NCI-H2227 treated with DMSO at 0.1 percent for 48 hours (cell line): ENCODE measurements at regions not wholly inside any gene's neighbourhood (a gene's known extent, or its start where the extent isn't known, plus 50 kb on each side); places are given as distances from the start of the nearest gene placed in this dataset.

ENCODE experiments used
- DNase-seq: peaks from one replicate; lab custom pipeline; 2025; lab: John Stamatoyannopoulos, UW

DNA sequence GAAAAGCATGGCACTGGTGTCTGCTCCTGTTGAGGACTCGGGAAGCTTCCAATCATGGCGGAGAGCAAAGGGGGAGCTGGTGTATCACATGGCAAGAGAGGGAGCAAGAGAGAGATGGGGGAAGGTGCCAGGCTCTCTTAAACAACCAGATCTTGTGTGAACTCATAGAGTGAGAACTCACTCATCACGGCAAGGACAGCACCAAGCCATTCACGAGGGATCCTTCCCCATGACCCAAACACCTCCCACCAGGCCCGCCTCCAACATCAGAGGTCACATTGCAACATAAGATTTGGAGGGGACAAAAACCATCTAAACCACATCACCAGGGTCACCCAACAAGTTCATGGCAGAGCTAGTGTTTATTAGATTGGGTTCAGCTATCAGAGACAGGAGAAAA is 218.7 kb upstream of the BCOR start:
- no peak for DNase-seq

DNA sequence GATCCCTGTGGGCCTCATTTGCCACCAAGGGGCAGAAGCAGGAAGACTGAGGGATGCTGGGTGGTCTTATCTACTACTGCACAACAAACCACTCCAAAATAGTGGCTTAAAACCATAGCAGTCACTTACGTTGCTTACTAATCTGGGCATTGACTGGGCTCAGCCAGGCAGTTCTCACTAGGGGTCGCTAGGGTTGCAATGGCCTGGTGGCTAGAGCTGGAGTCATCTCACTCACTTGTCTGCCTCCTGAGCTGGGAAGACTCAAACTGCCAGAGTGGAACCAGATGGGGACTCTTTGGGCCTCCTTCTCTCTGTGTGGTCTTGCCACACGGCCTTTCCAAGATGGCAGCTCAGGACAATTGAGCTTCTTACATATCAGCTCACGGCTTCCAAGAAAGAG is 216.3 kb upstream of the BCOR start:
- no peak for DNase-seq

DNA sequence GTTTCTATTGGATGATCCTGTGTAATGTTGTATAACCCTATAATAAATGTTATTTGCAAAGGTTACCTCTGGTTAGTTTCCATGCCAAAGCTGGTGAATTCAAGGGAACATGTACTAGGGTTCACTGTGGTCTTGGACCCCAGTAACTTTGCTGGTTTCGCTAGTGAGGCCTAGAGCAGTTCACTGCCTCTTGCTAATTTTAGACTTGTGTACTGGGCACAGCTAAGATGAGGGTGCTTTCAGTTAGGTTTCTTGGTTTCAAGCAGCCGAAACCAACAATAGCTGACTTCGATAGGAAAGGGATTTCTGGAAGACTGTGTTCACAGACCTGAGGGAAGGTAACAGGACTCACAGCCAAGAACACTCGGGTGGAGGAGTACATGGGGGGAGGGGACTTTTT is 215.5 kb upstream of the BCOR start:
- DNase-seq = no peak

DNA sequence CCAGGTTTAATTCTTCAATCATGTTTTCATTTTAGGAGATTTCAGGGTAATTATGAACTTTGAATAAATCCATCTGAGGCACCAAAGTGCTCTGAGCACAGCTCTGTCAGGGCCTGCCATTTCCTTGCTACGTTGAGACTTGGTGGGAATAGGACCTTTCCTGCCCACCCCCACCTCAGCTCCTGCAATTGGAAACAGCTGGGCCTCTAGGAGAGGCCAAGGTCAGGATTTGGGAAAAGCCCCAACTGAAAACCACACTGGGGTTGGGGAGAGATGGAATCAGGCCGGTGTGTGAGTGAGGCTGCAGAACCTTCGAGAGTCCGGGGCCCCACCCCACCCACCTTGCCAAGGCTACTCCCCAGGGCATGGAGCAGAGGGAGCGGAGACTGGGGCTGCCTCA is 212.7 kb upstream of the BCOR start:
- DNase-seq = no peak

DNA sequence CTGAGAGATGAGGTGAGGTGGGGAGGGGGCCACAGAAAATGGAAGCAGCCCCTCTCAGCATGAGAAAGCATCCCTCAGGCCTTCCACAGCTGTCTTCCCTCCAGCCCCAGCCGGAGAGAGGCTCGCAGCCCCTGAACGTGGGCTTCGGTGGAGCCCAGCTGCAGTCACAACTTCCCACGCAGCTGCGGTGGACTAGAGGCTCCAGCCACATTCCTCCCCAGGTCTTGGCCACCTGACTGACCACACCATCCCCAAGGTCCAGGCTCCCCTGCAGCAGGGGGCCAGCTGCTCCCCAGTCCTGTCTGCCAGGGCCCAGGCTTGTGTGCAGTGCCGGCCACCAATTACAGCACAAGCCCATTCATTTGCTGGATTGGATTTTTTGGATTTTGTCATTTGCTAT is 212.3 kb upstream of the BCOR start:
- no peak for DNase-seq

DNA sequence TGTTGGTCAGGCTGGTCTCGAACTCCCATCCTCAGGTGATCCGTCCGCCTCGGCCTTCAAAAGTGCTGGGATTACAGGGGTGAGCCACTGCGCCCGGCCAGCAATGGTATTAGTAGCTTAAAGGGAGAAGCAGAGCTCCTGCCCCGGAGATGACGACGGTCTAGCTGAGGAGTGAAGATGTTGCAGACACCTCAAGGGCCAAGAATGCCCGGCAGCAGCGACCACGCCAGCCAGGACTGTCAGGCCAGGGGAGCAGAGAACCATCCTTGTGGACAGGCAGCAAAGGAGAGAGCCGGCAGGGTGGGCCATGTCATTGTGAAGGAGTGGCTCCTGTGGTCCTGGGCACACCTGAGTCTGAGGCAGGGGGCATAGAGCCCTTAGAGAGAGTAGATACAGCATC is 210.1 kb upstream of the BCOR start:
- no peak for DNase-seq

DNA sequence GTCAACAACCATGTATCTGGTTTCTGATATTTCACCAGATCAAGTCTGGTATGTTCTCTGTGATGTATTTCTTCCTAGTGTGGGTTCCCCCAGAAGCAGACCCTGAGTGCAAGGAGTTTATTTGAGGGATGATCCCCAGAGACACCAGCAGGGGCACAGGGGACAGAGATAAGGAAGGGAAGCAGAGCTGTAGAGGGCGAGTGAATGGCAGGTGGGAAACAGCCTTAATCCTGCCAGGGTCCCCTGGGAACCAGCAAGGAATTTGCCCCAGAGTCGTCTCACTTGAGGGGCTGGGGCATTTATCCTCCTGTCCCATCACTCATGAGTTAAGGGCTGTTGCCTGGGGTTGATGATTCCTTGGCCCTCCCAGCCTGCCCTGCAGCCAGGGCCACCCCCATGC is 206.4 kb upstream of the BCOR start:
- no peak for DNase-seq

DNA sequence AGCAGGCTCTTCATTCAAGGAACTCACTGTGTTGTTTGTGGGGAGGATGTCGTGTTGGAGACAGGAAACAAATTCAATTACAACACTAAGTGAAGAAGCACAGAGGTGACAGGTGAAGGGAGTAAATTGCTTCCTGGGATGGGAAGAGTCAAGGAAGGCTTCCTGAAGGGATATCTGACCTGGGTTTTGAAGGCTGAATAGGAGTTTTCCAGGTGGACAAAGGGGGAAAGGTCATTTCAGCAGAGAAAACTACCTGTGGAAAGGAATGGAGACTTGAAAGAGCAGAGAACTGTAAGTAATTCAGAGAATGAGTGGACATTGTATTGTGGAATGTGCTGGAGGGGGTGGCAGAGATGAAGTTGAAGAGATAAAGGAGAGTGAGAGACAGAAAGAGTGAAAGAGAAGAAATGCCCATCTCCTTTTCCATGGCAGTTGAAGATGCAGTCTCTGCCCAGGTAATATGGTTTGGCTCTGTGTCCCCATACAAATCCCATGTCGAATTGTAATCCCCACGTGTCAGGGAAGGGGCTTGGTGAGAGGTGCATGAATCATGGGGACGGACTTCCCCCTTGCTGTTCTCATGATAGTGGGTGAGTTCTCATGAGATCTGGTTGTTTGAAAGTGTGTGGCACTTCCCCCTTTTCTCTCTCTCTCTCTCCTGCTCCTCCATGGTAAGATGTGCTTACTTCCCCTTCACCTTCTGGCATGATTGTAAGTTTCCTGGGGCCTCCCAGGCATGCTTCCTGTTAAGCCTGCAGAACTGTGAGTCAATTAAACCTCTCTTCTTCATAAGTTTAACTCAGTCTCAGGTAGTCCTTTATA is 205.7 kb upstream of the BCOR start:
- no peak for DNase-seq

DNA sequence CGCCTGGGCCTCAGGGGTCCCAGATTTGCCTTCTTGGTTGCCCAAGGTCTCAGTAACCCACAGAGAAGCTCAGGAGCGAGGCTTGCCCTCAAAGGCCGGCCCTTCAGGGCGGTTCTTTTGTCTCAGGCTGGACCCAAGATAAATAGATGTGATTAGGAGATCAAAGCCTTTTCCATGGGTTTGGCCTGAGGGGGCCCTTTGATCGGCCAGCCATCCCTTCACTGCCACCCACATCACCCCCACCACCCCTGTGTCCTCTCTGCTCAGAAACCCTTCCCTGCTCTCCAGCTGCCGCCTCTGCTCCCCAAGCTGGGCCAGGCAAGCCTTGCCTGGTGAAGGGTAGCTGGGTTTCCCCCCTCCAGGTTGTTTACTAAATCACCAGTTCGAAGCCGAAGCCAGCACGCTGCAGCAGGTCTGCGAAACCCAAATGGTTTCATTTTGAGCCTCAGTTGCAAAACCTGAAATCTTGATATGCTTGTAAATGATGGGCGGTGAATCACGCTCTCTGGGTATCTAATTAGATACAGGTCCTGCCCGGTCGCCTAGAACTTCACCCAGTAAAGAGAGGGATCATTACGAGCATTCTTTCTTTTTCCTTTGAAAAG is 202.6 kb upstream of the BCOR start:
- DNase-seq = no peak

DNA sequence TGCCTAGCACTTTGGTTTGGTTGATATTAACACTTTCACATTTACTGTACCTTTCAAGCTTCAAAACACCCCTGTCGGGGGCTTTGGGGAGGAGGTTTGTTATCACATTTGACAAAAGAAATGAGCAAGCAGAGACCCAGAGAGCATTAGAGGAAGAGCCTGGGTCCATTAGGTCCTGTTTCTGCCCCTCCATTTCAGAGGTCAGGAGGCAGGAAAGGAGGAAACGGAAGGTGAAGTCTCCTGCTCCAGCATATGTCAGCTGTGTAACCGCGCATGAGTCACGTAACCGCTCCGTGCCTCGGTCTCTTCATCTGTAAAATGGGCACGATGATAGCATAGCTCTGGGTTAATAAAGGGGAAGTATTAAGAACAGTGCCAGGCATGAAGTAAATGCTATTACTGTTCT is 201.9 kb upstream of the BCOR start:
- DNase-seq = no peak

DNA sequence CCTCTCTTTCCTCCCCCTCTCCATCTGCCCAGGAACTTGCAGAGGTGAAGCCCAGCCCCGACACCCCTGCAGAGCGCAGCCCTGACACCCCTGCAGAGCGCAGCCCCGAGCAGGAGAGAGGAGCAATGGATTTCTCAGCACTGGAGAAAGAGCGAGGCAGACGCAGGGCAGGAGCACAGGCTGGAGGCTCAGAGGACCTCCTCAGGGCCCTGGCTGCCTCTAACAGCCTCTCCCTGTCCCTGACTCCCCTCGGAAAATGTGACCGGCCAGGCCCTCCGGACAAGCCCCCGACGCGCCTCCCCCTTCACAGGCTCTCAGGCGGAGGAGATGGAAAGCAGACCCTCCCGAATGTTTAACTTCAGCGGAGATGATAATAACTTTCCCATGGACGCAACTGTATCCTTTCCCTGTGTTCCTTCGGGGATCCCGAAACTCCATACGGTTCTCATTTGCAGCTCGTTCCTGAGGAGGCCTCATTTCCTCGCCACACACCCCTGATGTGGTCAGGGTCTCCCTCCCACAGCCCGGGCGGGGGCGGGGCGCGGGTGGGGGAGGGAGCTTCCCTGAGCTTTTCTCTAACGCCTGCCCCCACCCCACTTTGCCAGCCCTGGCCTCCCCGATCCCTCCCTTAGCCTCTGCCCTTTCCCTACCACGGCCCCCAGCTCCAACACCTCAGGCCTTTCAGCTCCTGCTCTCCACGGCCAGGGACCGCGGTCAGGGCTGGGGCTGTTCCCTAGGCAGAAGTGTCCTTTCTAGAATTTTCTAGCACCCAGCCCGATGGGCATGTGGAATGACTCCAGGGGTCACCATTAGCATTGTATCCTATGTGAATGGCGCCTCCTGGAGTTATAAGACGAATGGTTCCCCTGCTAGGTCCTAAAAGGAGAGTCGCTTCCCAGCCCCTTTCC is 201.1 kb upstream of the BCOR start:
- no peak for DNase-seq

DNA sequence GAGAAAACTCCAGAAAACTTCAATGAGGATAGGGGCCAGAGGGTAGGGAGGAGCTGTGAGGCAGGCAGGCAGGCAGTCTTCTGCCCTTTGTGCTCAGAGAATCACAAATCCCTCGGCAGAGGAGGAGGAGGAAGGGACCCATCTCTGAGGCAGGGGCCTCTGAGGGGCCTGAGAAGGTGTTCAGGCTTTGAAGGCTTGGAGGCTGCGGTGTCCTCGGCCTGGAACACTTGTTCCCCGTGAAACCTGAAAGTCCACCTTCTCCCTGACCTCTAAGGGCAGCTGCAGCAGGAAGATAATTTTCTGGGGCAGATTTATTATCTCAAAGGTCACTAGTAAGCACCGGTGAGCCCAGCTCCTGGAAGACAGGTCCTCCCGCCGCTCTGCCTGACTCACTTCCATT is 200.3 kb upstream of the BCOR start:
- DNase-seq = no peak

DNA sequence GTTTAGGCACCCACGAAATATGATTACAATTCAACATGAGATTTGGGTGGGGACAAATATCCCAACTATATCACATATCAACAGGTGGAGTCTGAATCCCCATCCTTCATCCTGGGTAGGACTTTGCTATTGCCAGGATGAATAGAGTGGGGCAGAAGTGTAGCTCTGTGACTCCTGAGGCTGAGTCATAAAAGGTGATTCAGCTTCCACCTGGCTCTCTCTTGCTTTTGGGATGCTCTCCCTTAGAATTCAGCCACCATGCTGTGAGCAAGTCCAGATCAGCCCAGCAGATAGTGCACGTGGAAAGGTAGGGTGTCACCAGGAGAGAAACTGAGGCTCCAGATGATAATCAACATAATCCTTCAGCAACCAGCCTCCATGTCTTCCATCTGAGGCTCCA is 193.8 kb upstream of the BCOR start:
- DNase-seq = no peak

DNA sequence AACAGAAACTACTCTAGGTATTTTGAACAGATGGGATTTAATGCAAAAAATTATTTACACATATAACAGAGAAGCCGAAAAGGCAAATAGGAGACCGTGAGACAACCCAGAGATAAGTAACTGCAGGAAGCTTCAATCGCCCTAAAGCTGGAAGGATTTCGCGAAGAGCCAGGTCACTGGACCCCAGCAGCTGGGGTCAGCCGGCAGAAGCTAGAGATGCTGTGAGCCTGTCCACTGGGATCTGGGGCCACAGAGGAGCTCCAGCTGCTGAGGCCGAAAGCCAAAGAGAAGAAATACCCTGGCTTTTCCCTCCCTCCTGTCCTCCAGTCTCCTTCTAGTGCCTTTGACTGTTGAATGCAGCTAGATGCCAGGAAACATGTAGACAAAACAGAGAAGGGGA is 192.8 kb upstream of the BCOR start:
- DNase-seq = no peak

DNA sequence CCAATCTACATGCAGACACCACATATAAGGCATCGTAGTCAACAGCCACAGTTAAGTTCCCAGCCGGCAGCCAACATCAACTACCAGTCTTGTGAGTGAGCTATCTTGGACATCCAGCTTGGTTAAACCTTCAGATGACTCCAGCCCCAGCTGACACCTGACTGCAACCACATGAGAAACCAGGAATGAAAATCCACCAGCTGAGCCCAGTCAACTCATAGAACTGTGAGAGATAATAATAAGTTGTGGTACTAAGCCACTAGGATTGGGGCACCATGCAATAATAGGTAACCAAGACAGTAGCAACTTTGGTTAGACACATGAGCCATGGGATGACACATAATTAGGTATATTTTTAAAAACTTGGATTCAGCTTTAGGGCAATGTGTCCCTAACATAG is 188.1 kb upstream of the BCOR start:
- DNase-seq = no peak

DNA sequence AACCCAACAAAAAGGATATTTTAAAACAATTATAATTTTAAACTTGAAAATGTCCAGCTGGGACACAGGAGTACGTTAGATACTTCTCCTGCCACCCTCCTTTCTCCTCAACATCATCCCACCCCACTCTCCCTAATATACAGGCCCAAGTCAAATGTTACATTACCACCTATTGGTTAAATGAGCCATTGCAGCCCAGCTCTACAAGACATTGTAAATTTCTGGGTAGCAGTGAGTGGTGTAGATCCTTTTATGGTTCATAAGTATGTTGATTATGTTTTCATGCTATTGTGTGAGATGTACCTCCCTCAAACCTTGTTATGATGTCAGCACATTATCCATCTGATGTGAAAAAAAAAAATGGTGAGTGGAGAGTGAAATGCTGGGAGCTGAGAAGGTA is 187.1 kb upstream of the BCOR start:
- DNase-seq = no peak

DNA sequence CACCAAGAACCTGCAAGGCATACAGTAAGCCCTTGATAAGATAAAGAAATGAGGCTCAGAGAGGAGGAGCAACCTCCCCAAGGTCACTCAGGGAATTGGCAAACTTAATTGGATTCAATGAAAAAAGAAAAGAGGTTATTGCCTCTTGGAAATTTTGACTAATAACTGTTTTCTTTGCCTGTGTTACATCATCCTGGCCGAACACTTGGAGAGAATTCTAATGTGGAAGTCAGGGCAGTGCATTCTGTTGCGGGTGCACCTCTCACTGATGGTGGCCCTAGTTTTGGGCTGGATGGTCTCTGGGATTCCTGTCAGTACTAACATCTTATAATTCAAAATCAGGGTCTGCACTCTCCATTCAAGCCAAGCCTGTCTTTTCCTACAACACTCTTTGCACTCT is 186.2 kb upstream of the BCOR start:
- DNase-seq = no peak

DNA sequence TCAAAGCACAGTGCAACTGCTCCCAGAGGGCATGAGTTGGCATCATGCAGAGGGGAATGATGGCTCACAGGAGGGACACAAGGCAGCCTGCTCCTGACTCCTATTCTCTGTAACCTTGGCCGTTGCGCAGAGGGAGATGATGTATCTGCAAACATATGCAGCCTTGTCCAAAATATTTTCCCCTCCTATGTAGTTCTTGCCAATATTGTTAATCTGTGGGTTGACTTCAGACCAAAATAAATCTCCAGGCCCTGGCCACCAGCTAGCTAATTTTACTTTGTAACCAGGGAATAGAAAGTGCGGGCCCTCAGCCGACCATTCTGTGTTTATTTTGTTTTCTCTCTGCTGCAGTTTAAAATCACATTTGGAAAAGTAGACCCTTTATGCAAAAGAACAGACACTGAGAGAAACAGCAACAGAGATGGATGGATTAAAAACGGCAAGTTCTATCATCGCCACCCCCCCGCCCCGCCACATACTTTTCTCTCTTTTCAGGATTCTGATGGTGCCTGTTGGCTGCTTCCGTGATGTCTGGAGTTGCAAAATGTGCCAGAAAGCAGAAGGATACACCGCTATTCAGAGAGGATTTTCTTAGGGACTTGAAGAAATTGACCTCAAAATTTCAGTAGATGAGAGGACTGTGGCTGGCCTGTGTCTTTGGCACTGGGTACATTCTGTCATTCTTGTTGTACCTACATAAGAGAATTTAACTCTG is 185.3 kb upstream of the BCOR start:
- DNase-seq = no peak

DNA sequence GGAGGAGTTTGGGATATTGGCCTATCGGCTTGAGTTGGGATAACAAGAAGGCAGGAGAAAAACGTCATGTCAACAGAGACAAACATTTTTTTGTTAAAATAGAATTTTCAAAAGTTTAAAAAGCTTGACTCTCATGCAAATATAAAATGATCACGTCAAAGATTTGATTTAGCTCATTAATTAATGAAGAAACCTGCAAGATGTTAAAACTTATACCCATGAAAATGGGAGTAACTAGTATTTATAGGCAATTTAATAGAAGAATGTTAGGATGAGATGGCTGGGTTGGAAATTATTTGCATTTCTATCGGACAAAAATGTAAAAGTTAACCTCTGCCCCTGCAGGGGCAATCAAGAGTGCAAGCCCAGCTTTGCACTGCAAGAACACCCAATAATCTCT is 184.6 kb upstream of the BCOR start:
- DNase-seq = no peak

DNA sequence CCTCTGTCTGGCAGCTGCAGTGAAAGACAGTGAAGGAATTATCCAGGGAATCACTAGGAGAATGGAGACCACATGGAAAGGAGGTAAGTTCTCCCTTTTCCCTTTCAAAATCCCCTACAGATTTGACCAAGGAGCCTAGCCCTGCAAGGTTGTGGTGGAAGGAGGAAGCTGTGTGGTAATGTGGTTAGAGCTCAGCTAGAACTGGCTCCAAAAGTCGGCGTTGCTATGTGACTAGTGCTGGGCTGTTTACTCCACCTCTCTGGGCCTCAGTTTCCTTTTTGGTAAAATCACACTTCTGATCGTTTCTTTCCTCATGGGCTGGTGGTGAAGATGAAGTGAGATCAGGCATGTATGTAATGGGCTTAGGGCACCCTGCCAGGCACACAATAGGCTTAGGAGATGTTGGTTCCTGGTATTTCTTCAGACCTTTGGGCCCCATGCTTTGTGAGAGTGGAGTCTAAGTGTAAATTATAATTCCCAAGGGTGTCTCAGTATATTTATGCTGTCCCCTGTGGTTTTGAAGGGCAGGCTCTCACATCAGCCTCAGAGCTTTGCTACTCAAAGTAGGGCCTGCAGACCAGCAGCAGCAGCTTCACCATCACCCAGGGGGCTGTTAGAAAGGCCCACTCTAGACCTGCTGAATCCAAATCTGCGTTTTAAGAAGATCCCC is 183.7 kb upstream of the BCOR start:
- no peak for DNase-seq

DNA sequence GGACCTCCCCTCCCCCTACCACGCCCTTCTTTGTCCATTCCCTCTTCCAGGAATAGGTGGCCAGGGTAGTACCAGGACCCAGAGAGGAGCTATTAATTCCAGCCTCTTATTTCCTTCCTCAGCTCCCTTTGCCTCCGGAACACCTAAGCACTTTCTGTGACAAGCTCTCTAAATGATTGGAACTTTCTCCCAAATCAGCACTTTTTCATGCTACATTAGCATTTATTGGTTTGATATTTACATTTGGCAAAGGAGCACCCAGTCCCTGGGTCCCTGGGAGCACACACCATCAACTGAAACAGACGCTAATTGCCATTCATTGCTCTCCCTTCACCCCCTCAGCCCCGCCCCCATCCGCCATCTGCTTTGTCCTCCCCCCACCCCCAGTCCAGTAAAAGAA is 182.0 kb upstream of the BCOR start:
- DNase-seq = no peak

DNA sequence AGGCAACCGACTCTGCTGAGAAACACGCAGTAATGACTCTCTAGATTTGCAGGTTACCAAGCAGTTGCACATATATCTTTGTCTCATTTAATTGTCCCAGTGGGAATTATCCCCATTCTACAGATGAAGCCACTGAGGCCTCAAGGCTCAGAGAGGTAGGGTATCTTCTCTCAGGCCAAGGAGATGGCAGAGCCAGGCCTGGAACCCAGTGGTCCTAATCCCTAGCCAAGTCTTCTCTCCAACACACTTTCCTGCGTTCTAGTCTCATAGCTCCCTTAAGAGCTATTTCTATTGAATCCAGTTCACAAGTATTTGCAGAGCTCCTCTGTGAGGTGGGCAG is 181.3 kb upstream of the BCOR start:
- no peak for DNase-seq
